Kidney (tissue), 13 donors: ENCODE measurements at regions not wholly inside any gene's neighbourhood (a gene's known extent, or its start where the extent isn't known, plus 50 kb on each side); places are given as distances from the start of the nearest gene placed in this dataset.

Experiments used
- DNase-seq, 5 donors: peaks; one replicate each; pipeline ENCODE4 v3.0.0-alpha.2; 2013 to 2020
- FAIRE-seq: peaks from 2 replicates; lab custom pipeline; 2012; peaks lifted over from hg19 to GRCh38; lab: Jason Lieb, UNC
- H3K27ac ChIP-seq, 2 donors: one replicate each; pipeline ENCODE4 v1.7.0; 2013; ENCODE audit warnings: low read depth in 2 of 2, low read length in 2 of 2, inconsistent platforms in 1 of 2
- H3K27me3 ChIP-seq: one replicate; pipeline ENCODE4 v1.7.1; 2013; ENCODE audit warnings: low read length, inconsistent platforms; ENCODE audit not compliant: control insufficient read depth, insufficient read depth
- H3K36me3 ChIP-seq, 3 donors: one replicate each; pipeline versions ENCODE4 v1.7.0 to v1.7.1; 2013; ENCODE audit warnings: low read length in 3 of 3, control low read depth in 1 of 3, inconsistent platforms in 1 of 3; ENCODE audit not compliant: insufficient read depth in 3 of 3, control insufficient read depth in 2 of 3
- H3K4me1 ChIP-seq, 3 donors: one replicate each; pipeline versions ENCODE4 v1.7.0 to v1.7.1; 2013; ENCODE audit warnings: low read length in 3 of 3, inconsistent platforms in 1 of 3, low read depth in 1 of 3; ENCODE audit not compliant: control insufficient read depth in 2 of 3, insufficient read depth in 2 of 3
- H3K4me3 ChIP-seq, 3 donors: one replicate each; pipeline versions ENCODE4 v1.7.0 to v1.8.1; 2013; ENCODE audit warnings: low read length in 3 of 3, control low read depth in 1 of 3, inconsistent platforms in 1 of 3
- H3K9ac ChIP-seq, 3 donors: one replicate each; pipeline versions ENCODE4 v1.7.0 to v1.7.1; 2013; ENCODE audit warnings: low read length in 3 of 3, control low read depth in 1 of 3, inconsistent platforms in 1 of 3
- H3K9me3 ChIP-seq, 3 donors: one replicate each; pipeline versions ENCODE4 v1.7.0 to v1.7.1; 2013; ENCODE audit warnings: low read length in 3 of 3, control low read depth in 1 of 3, inconsistent platforms in 1 of 3; ENCODE audit not compliant: control insufficient read depth in 2 of 3, insufficient read depth in 1 of 3
- CTCF ChIP-seq: IDR thresholded peaks from 3 replicates; pipeline ENCODE4 v1.5.1; 2012; ENCODE audit warnings: mild to moderate bottlenecking, moderate library complexity, borderline replicate concordance; ENCODE audit not compliant: insufficient read depth; ENCODE audit errors: extremely low read depth
- intact Hi-C: fragments of 100-400 bp; cut with DNase I; formaldehyde crosslinking; loops from one replicate; pipeline ENCODE4 v1.11.1; 2022
- donor health status: control.
- donor health status: control.
- donor health status: control.
- donor health status: control.
- donor health status: control.
- donor health status: DM: yes; HTN: yes; CAD: no.
- donor health status: Normal renal cell carcinoma (clear cell type).

- no peak overlapping the region for H3K4me3 ChIP-seq
- peak in 1 of 5 donors; percentile 37 for DNase-seq
- intact Hi-C loops: no loop called here
- no peaks in the 10 kb centered on the region for H3K36me3 ChIP-seq
- no peak for TF ChIP-seq CTCF
- H3K27ac ChIP-seq: no peak overlapping the region
- no peaks in the 10 kb centered on the region for H3K4me1 ChIP-seq
- H3K9ac ChIP-seq: no peak overlapping the region
- H3K9me3 ChIP-seq: no peaks in the 10 kb centered on the region
- H3K27me3 ChIP-seq: no peaks in the 10 kb centered on the region
- FAIRE-seq: no peak
Observed at GRCh38 chr5:82735160-82735789, 341.9 kb downstream of the TMEM167A start.

GRCh38 chr5:82734347-82734746 is 342.8 kb downstream of the TMEM167A start:
- Histone ChIP-seq H3K36me3 (no peaks in the 10 kb centered on the region), H3K4me3 (no peak overlapping the region), H3K4me1 (no peaks in the 10 kb centered on the region), H3K27ac (no peak overlapping the region), H3K27me3 (no peaks in the 10 kb centered on the region), H3K9me3 (no peaks in the 10 kb centered on the region), H3K9ac (no peak overlapping the region)
- DNase-seq (no peak), FAIRE-seq (no peak)
- intact Hi-C loops: no loop called here
- no peak for TF ChIP-seq CTCF

- H3K4me1 ChIP-seq: no peaks in the 10 kb centered on the region
- TF ChIP-seq CTCF: no peak
- no peaks in the 10 kb centered on the region for H3K36me3 ChIP-seq
- DNase-seq (peak in 1 of 5 donors; percentile 27), FAIRE-seq (no peak)
- no peak overlapping the region for H3K9ac ChIP-seq
- no peak overlapping the region for H3K27ac ChIP-seq
- no peaks in the 10 kb centered on the region for H3K9me3 ChIP-seq
- H3K4me3 ChIP-seq: no peak overlapping the region
- intact Hi-C loops: no loop called here
- no peaks in the 10 kb centered on the region for H3K27me3 ChIP-seq
Observed at GRCh38 chr5:82730913-82731312, 346.3 kb downstream of the TMEM167A start.
